ENCODE measurements at regions not wholly inside any gene's neighbourhood (a gene's known extent, or its start where the extent isn't known, plus 50 kb on each side); places are given as distances from the start of the nearest gene placed in this dataset.

DNA sequence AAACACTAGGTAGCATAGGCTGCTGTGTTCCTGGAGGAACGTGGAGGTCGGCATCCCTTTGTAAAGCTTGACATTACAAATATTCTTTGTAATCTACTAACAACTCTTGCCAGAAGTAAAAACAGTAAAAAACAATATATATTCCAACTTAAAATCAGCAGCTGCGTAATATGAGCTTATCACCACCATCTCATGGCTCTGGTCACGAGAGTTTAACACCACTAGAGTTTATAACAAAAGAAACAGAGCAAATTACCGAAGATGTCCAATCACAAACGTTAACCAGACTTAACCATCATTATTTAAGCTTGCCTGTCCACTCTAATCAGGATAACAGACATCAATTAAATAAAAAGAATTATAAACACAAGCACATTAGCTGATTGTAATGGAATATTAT is 236.7 kb downstream of the PCDH7 start:
- TF ChIP-seq YY1 (IDR thresholded peaks at IDR 0.05; ENCODE audit: insufficient read depth, insufficient read length) (no peak), ZNF274 (IDR thresholded peaks at IDR 0.05; ENCODE audit: low read depth, low read length) (no peak)

Measured in NT2/D1 (cell line).